ENCODE measurements at regions not wholly inside any gene's neighbourhood (a gene's known extent, or its start where the extent isn't known, plus 50 kb on each side); places are given as distances from the start of the nearest gene placed in this dataset.

DNA sequence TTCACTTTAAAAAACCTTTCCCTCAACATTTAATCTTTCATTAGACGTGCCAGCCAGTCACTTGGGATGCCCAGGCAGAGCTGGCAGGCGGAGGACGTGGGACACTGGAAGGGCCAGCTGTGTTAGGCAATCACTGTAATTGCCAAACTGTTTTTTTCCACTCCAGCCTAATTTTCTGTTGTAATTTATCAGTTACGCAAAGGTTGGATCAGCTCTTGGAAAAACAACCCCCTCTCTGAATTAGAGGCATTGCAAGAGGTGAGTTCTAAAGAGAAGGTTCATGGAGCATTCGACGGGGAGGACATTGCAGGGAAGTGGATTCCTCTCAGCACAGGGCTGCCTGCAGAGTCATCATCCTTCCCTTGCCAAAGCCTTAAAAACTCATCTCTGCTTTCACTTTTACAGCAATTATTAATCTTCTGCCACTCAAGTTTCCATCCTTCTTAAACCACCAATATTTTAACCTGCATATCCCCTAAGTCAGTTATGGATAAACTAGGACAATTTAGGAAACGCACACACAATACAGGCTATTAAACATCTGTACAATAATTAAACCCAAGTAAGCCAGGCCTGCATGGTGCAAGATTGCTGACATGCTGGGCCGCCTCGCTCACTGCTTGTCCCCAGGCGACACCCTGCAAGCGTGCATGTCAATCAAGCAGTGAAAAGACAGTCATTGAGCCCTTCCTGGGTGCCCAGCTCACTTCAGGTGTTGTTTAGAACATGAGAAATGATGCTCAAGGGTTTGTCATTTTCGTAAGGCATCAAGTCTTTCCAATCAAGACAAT, 272.3 kb upstream of the RNF32 start (continued):
- peak; percentile 68 for TF ChIP-seq HNF4G (IDR thresholded peaks at IDR 0.05)
- TF ChIP-seq, protein P1, sequence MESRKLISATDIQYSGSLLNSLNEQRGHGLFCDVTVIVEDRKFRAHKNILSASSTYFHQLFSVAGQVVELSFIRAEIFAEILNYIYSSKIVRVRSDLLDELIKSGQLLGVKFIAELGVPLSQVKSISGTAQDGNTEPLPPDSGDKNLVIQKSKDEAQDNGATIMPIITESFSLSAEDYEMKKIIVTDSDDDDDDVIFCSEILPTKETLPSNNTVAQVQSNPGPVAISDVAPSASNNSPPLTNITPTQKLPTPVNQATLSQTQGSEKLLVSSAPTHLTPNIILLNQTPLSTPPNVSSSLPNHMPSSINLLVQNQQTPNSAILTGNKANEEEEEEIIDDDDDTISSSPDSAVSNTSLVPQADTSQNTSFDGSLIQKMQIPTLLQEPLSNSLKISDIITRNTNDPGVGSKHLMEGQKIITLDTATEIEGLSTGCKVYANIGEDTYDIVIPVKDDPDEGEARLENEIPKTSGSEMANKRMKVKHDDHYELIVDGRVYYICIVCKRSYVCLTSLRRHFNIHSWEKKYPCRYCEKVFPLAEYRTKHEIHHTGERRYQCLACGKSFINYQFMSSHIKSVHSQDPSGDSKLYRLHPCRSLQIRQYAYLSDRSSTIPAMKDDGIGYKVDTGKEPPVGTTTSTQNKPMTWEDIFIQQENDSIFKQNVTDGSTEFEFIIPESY (IDR thresholded peaks at IDR 0.05) = peak; percentile 92
- TF ChIP-seq FOXA2 (IDR thresholded peaks at IDR 0.05) = no peak
- TF ChIP-seq YY1 (IDR thresholded peaks at IDR 0.05) = peak; percentile 91
- TF ChIP-seq, protein P2, sequence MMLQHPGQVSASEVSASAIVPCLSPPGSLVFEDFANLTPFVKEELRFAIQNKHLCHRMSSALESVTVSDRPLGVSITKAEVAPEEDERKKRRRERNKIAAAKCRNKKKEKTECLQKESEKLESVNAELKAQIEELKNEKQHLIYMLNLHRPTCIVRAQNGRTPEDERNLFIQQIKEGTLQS (IDR thresholded peaks at IDR 0.05) = peak; percentile 83
- TF ChIP-seq RAD21 (IDR thresholded peaks at IDR 0.05) = peak; percentile 68 to 70

DNA sequence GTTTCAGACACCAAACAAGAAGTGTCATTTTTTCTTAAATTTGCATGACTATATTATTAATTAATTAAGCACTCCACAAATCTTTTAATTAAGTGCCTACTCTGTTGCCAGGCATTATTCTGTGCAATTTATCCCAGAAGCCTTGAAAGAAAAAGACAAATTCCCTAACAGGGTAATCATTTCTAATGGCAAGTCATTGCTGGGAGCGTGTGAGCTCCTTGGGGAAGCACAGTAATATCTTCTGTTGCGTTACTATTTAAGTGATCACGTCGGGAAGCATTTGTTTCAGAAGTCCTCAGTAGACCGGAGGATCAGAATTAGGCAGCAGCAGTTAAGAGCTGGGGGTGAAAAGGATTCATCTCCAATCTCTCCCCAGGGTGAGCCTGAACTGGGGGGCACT, 276.8 kb upstream of the RNF32 start:
- H3K27me3 ChIP-seq (ENCODE audit: control insufficient read depth in 4 of 4, insufficient read depth in 4 of 4, low read length in 3 of 4) = no peaks in the 10 kb centered on the region
- no peaks in the 10 kb centered on the region for H3K9me3 ChIP-seq (ENCODE audit: control insufficient read depth in 4 of 4, low read length in 3 of 4)
- H3K27ac ChIP-seq (ENCODE audit: low read depth in 1 of 2, low read length in 2 of 2) = no peak overlapping the region
- DNase-seq (ENCODE audit: low spot score) = no peak
- no peaks in the 10 kb centered on the region for H3K36me3 ChIP-seq (ENCODE audit: control insufficient read depth in 4 of 4, insufficient read depth in 3 of 4, low read depth in 1 of 4, low read length in 3 of 4)
- no peak for TF ChIP-seq HNF4A (conservative IDR thresholded peaks at IDR 0.05)
- no peak for TF ChIP-seq TAF1 (conservative IDR thresholded peaks at IDR 0.05)
- no peak for TF ChIP-seq HNF4G (IDR thresholded peaks at IDR 0.05)
- no peak for TF ChIP-seq YY1 (IDR thresholded peaks at IDR 0.05)
- TF ChIP-seq REST (IDR thresholded peaks at IDR 0.05) = no peak
- H3K4me1 ChIP-seq (ENCODE audit: control insufficient read depth in 4 of 4, insufficient read depth in 4 of 4, low read length in 3 of 4) = peaks cover 2 to 13% (median 10%) of the 10 kb centered on the region in 4 donors
- WGBS = 95% methylated on average over 5 of the region's 5 CpGs
- no peak overlapping the region for H3K9ac ChIP-seq (ENCODE audit: low read depth in 1 of 2, low read length in 2 of 2)
- H3K4me3 ChIP-seq (ENCODE audit: low read depth in 1 of 3, low read length in 3 of 3) = no peak overlapping the region

- H3K36me3 ChIP-seq (ENCODE audit: control insufficient read depth in 4 of 4, insufficient read depth in 3 of 4, low read depth in 1 of 4, low read length in 3 of 4) = no peaks in the 10 kb centered on the region
- TF ChIP-seq RXRA (IDR thresholded peaks at IDR 0.05) (no peak), TAF1 (conservative IDR thresholded peaks at IDR 0.05) (no peak), FOXA1 (IDR thresholded peaks at IDR 0.05) (no peak), RAD21 (IDR thresholded peaks at IDR 0.05) (no peak), FOXA2 (IDR thresholded peaks at IDR 0.05) (no peak), HNF4G (IDR thresholded peaks at IDR 0.05) (no peak), HNF4A (conservative IDR thresholded peaks at IDR 0.05) (no peak), YY1 (IDR thresholded peaks at IDR 0.05) (no peak), SP1 (IDR thresholded peaks at IDR 0.05) (no peak)
- TF ChIP-seq, protein P3, sequence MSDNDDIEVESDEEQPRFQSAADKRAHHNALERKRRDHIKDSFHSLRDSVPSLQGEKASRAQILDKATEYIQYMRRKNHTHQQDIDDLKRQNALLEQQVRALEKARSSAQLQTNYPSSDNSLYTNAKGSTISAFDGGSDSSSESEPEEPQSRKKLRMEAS (IDR thresholded peaks at IDR 0.05) = no peak
- TF ChIP-seq, protein P4, sequence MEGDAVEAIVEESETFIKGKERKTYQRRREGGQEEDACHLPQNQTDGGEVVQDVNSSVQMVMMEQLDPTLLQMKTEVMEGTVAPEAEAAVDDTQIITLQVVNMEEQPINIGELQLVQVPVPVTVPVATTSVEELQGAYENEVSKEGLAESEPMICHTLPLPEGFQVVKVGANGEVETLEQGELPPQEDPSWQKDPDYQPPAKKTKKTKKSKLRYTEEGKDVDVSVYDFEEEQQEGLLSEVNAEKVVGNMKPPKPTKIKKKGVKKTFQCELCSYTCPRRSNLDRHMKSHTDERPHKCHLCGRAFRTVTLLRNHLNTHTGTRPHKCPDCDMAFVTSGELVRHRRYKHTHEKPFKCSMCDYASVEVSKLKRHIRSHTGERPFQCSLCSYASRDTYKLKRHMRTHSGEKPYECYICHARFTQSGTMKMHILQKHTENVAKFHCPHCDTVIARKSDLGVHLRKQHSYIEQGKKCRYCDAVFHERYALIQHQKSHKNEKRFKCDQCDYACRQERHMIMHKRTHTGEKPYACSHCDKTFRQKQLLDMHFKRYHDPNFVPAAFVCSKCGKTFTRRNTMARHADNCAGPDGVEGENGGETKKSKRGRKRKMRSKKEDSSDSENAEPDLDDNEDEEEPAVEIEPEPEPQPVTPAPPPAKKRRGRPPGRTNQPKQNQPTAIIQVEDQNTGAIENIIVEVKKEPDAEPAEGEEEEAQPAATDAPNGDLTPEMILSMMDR (IDR thresholded peaks at IDR 0.05; ENCODE audit: low read depth, low read length, missing input control) = no peak
- TF ChIP-seq, protein P2 (IDR thresholded peaks at IDR 0.05) = no peak
- TF ChIP-seq, protein P1 (IDR thresholded peaks at IDR 0.05) = no peak
Observed at GRCh38 chr7:156360835-156361234, 279.7 kb upstream of the RNF32 start.

More at GRCh38 chr7:156360835-156361234, 279.7 kb upstream of the RNF32 start:
- no peak overlapping the region for H3K4me3 ChIP-seq (ENCODE audit: low read depth in 1 of 3, low read length in 3 of 3)
- no peak overlapping the region for H3K9ac ChIP-seq (ENCODE audit: low read depth in 1 of 2, low read length in 2 of 2)
- H3K4me1 ChIP-seq (ENCODE audit: control insufficient read depth in 4 of 4, insufficient read depth in 4 of 4, low read length in 3 of 4) = no peaks in the 10 kb centered on the region
- no peak for DNase-seq (ENCODE audit: low spot score)
- H3K27ac ChIP-seq (ENCODE audit: low read depth in 1 of 2, low read length in 2 of 2) = no peak overlapping the region
- WGBS = 87% methylated on average over 6 of the region's 6 CpGs
- no peaks in the 10 kb centered on the region for H3K9me3 ChIP-seq (ENCODE audit: control insufficient read depth in 4 of 4, low read length in 3 of 4)
- no peaks in the 10 kb centered on the region for H3K27me3 ChIP-seq (ENCODE audit: control insufficient read depth in 4 of 4, insufficient read depth in 4 of 4, low read length in 3 of 4)
